ENCODE measurements at regions not wholly inside any gene's neighbourhood (a gene's known extent, or its start where the extent isn't known, plus 50 kb on each side); places are given as distances from the start of the nearest gene placed in this dataset.

DNA sequence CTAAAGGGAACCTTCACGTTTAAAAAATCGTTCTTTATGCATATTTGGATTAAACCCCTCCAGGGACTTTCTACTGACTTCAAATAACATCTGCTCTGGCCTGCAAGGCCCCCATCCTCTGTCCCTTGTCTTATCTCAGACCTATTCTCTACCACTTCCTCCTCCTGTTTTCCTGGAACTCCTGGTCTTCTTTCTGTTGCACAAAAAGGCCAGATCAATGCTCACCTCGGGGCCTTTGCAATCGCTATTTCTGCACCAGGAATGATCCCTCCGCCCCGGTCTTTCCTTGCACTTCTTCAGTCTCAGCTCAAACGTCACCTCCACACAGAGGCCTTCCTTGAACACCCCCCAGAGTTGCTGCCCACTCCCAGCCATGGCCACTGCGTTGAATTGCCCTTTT is 57.6 kb upstream of the BEGAIN start:
- CTCF ChIA-PET, result interaction anchor here (1.2 to 3.3 kb wide), 7 partner anchors 8 to 591 kb away, joined by 4 to 108 read pairs (median 8); no protein-coding TSS in a partner anchor

More for the DNA sequence above, 57.6 kb upstream of the BEGAIN start:
- Histone ChIP-seq H3K79me2 (ENCODE audit: insufficient read depth, low read length) (no peaks in the 10 kb centered on the region), H3K4me2 (ENCODE audit: low read length) (no peak overlapping the region), H3K27ac (ENCODE audit: low read depth, low read length) (no peak overlapping the region), H4K20me1 (ENCODE audit: insufficient read depth) (no peaks in the 10 kb centered on the region), H2AFZ (ENCODE audit: low read depth, low read length, poor library complexity, severe bottlenecking) (no peak overlapping the region), H3K4me1 (ENCODE audit: control insufficient read depth in 1 of 2, insufficient read depth in 2 of 2, low read length in 2 of 2) (peaks cover 8 to 26% of the 10 kb centered on the region in 2 experiments), H3K9me3 (ENCODE audit: control insufficient read depth in 1 of 2, insufficient read depth in 1 of 2, low read depth in 1 of 2, low read length in 2 of 2) (peaks cover 3 to 4% of the 10 kb centered on the region in 2 experiments; a peak in 1 of 4 replicates), H3K9ac (ENCODE audit: low read length) (no peak overlapping the region), H3K27me3 (ENCODE audit: insufficient read depth, low read length) (no peaks in the 10 kb centered on the region), H3K9me2 (ENCODE audit: insufficient read depth) (no peaks in the 10 kb centered on the region), H3K36me3 (ENCODE audit: control insufficient read depth in 1 of 2, insufficient read depth in 2 of 2, low read length in 2 of 2) (no peaks in the 10 kb centered on the region), H3K4me3 (replicated peaks in 1 of 2; ENCODE audit: low read depth in 1 of 2, low read length in 2 of 2) (no peak overlapping the region)
- DNase-seq (ENCODE audit: low read depth, low spot score), result no peak
- POLR2A ChIA-PET, result interaction anchor here (1.5 kb wide), 1 partner anchor 259 kb away, joined by 3 read pairs; no protein-coding TSS in a partner anchor
- no TSS peak for BruUV-seq (replicated peaks)
- intact Hi-C loops (cut with micrococcal nuclease), result loop anchor here (1.0 to 5.0 kb wide), 4 partner anchors 117 to 260 kb away; no protein-coding TSS in a partner anchor
- RAD21 ChIA-PET (ENCODE audit: low non-redundant PET in 1 of 2, low total read pairs in 2 of 2, uncharacterized antibody in 2 of 2, unreplicated experiment in 2 of 2), result interaction anchor here in 1 of 2 experiments (1.7 kb wide), 1 partner anchor 260 kb away, joined by 12 read pairs; no protein-coding TSS in a partner anchor
- TF ChIP-seq POLR2AphosphoS5 (IDR thresholded peaks at IDR 0.05; ENCODE audit: low read depth, low read length), result no peak
- no peak for TF ChIP-seq CEBPB (IDR thresholded peaks at IDR 0.05; ENCODE audit: low read depth)
- TF ChIP-seq CBX3 (IDR thresholded peaks at IDR 0.05; ENCODE audit: low read depth), result no peak
- TF ChIP-seq SRF (IDR thresholded peaks at IDR 0.05; ENCODE audit: low read depth), result no peak
- TF ChIP-seq EZH2 (IDR thresholded peaks at IDR 0.05), result no peak
- TF ChIP-seq, protein P1, sequence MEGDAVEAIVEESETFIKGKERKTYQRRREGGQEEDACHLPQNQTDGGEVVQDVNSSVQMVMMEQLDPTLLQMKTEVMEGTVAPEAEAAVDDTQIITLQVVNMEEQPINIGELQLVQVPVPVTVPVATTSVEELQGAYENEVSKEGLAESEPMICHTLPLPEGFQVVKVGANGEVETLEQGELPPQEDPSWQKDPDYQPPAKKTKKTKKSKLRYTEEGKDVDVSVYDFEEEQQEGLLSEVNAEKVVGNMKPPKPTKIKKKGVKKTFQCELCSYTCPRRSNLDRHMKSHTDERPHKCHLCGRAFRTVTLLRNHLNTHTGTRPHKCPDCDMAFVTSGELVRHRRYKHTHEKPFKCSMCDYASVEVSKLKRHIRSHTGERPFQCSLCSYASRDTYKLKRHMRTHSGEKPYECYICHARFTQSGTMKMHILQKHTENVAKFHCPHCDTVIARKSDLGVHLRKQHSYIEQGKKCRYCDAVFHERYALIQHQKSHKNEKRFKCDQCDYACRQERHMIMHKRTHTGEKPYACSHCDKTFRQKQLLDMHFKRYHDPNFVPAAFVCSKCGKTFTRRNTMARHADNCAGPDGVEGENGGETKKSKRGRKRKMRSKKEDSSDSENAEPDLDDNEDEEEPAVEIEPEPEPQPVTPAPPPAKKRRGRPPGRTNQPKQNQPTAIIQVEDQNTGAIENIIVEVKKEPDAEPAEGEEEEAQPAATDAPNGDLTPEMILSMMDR (IDR thresholded peaks at IDR 0.05 in 2 of 3, conservative IDR thresholded peaks at IDR 0.05 in 1 of 3; ENCODE audit: borderline replicate concordance in 1 of 3, insufficient read depth in 1 of 3, low read depth in 2 of 3, low read length in 2 of 3), result no peak
- TF ChIP-seq REST (IDR thresholded peaks at IDR 0.05; ENCODE audit: low read depth), result no peak
- no peak for TF ChIP-seq ZFX (IDR thresholded peaks at IDR 0.05)
- no peak for TF ChIP-seq TCF7L2 (IDR thresholded peaks at IDR 0.05; ENCODE audit: borderline replicate concordance, extremely low read depth, insufficient read depth, insufficient read length)
- no peak for TF ChIP-seq JUND (IDR thresholded peaks at IDR 0.05)
- no peak for TF ChIP-seq FOSL1 (IDR thresholded peaks at IDR 0.05; ENCODE audit: low read depth)
- no peak for TF ChIP-seq ZNF274 (IDR thresholded peaks at IDR 0.05; ENCODE audit: low read depth, low read length)
- TF ChIP-seq ELF1 (IDR thresholded peaks at IDR 0.05; ENCODE audit: borderline replicate concordance, low read depth), result no peak
- TF ChIP-seq YY1 (IDR thresholded peaks at IDR 0.05; ENCODE audit: extremely low read depth, insufficient replicate concordance, low read depth, low read length), result no peak
- TF ChIP-seq EZH2phosphoT487 (IDR thresholded peaks at IDR 0.05; ENCODE audit: borderline replicate concordance), result no peak
- TF ChIP-seq RAD21 (IDR thresholded peaks at IDR 0.05; ENCODE audit: low read depth), result no peak
- ATAC-seq, result no peak

All from HCT116 (cell line).